IMR-90 (cell line): ENCODE measurements at regions not wholly inside any gene's neighbourhood (a gene's known extent, or its start where the extent isn't known, plus 50 kb on each side); places are given as distances from the start of the nearest gene placed in this dataset.

Source experiments
- ATAC-seq: fragments of 200-7000 bp; cut with Tn5 transposase; 2 replicates; pipeline ENCODE4 v1.9.1; 2020; ENCODE audit warnings: low read depth, mild to moderate bottlenecking, moderate library complexity
- BruUV-seq: library from RNA; stranded (reverse); fragments of 400-500 nt; replicated peaks from 2 replicates; lab custom pipeline; 2021; lab: Mats Ljungman, UMichigan
- CTCF ChIA-PET: fragments of 300-600 bp; formaldehyde crosslinking; extraction: SDS; loops from one replicate; lab custom pipeline; 2021; ENCODE audit warnings: antibody characterized with exemption; lab: Yijun Ruan, JAX
- POLR2A ChIA-PET: fragments of 300-600 bp; sonication (Branson Sonifier 250); formaldehyde crosslinking; loops from one replicate; lab custom pipeline; 2022; ENCODE audit warnings: antibody characterized with exemption; ENCODE audit not compliant: unreplicated experiment; lab: Charles Lee
- DNase-seq: peaks from one replicate; pipeline ENCODE4 v3.0.0; 2013
- H2AFZ ChIP-seq: replicated peaks from 2 replicates; pipeline ENCODE3; 2013; ENCODE audit warnings: low read length, mild to moderate bottlenecking; ENCODE audit not compliant: poor library complexity
- H2AK5ac ChIP-seq: 2 replicates; pipeline ENCODE4 v1.6.1; 2013; ENCODE audit warnings: low read depth, low read length, inconsistent platforms
- H2AK9ac ChIP-seq: replicated peaks from 2 replicates; pipeline ENCODE3; 2013; ENCODE audit warnings: mild to moderate bottlenecking, low read depth, low read length, moderate library complexity; ENCODE audit not compliant: poor library complexity
- H2BK120ac ChIP-seq: 2 replicates; pipeline ENCODE4 v1.6.1; 2013; ENCODE audit warnings: low read depth, low read length, inconsistent platforms
- H2BK15ac ChIP-seq: 3 replicates; pipeline ENCODE4 v1.6.1; 2013; ENCODE audit warnings: low read depth, low read length, inconsistent platforms
- H2BK20ac ChIP-seq: 2 replicates; pipeline ENCODE4 v1.6.1; 2013; ENCODE audit warnings: low read depth, mild to moderate bottlenecking, inconsistent platforms, low read length, moderate library complexity
- H2BK5ac ChIP-seq: 2 replicates; pipeline ENCODE4 v1.6.1; 2013; ENCODE audit warnings: mild to moderate bottlenecking, low read depth, low read length, inconsistent platforms; ENCODE audit not compliant: poor library complexity, severe bottlenecking
- H3K14ac ChIP-seq: replicated peaks from 2 replicates; pipeline ENCODE4 v1.6.1; 2013; ENCODE audit warnings: low read depth, low read length, inconsistent platforms
- H3K18ac ChIP-seq: 2 replicates; pipeline ENCODE4 v1.6.1; 2013; ENCODE audit warnings: low read depth, low read length, control low read depth
- H3K23ac ChIP-seq: 2 replicates; pipeline ENCODE4 v1.6.1; 2013; ENCODE audit warnings: low read depth, low read length, inconsistent platforms
- H3K27ac ChIP-seq: 2 replicates; pipeline ENCODE4 v1.5.1; 2013; ENCODE audit warnings: mild to moderate bottlenecking, control low read depth, low read length; ENCODE audit not compliant: insufficient read depth
- H3K27me3 ChIP-seq: 2 replicates; pipeline ENCODE4 v1.6.1; 2013; ENCODE audit warnings: low read length; ENCODE audit not compliant: control insufficient read depth, insufficient read depth
- H3K36me3 ChIP-seq: 2 replicates; pipeline ENCODE4 v1.6.1; 2013; ENCODE audit warnings: low read length, mixed read lengths; ENCODE audit not compliant: control insufficient read depth, insufficient read depth
- H3K4ac ChIP-seq: 2 replicates; pipeline ENCODE4 v1.6.1; 2013; ENCODE audit warnings: low read depth, low read length, inconsistent platforms
- H3K4me1 ChIP-seq: 2 replicates; pipeline ENCODE4 v1.6.1; 2013; ENCODE audit warnings: low read length, mixed read lengths; ENCODE audit not compliant: control insufficient read depth, insufficient read depth
- H3K4me2 ChIP-seq: 2 replicates; pipeline ENCODE4 v1.6.1; 2013; ENCODE audit warnings: low read depth, mild to moderate bottlenecking, control low read depth, low read length, moderate library complexity
- H3K4me3 ChIP-seq: 2 replicates; pipeline ENCODE4 v1.5.1; 2013; ENCODE audit warnings: low read depth, mild to moderate bottlenecking, control low read depth, low read length, moderate library complexity; ENCODE audit not compliant: insufficient read depth
- H3K56ac ChIP-seq: 2 replicates; pipeline ENCODE4 v1.6.1; 2013; ENCODE audit warnings: low read length, inconsistent platforms; ENCODE audit not compliant: insufficient read depth; ENCODE audit errors: extremely low read depth
- H3K79me1 ChIP-seq, 2 experiments: 2 replicates each; pipeline ENCODE4 v1.6.1; 2013; ENCODE audit warnings: low read length in 2 of 2, inconsistent platforms in 1 of 2, low read depth in 1 of 2
- H3K9ac ChIP-seq: 2 replicates; pipeline ENCODE4 v1.6.1; 2013; ENCODE audit warnings: low read depth, low read length, control low read depth
- H3K9me1 ChIP-seq: 2 replicates; pipeline ENCODE4 v1.6.1; 2013; ENCODE audit warnings: low read length, inconsistent platforms; ENCODE audit not compliant: insufficient read depth
- H3K9me3 ChIP-seq: 2 replicates; pipeline ENCODE4 v1.6.1; 2013; ENCODE audit warnings: low read length; ENCODE audit not compliant: control insufficient read depth, insufficient read depth
- H4K20me1 ChIP-seq: 2 replicates; pipeline ENCODE4 v1.6.1; 2013; ENCODE audit warnings: low read length, inconsistent platforms; ENCODE audit not compliant: insufficient read depth
- H4K5ac ChIP-seq: 2 replicates; pipeline ENCODE4 v1.6.1; 2013; ENCODE audit warnings: mild to moderate bottlenecking, low read depth, low read length, control low read depth
- H4K8ac ChIP-seq, 2 experiments: 2 replicates each; pipeline ENCODE4 v1.6.1; 2013; ENCODE audit warnings: low read depth in 2 of 2, low read length in 2 of 2, control low read depth in 1 of 2, inconsistent platforms in 1 of 2
- H4K91ac ChIP-seq: 2 replicates; pipeline ENCODE4 v1.6.1; 2013; ENCODE audit warnings: low read depth, low read length, inconsistent platforms; ENCODE audit not compliant: insufficient read depth
- MAZ ChIP-seq: IDR thresholded peaks from 2 replicates; pipeline ENCODE4 v1.6.1; 2012; ENCODE audit warnings: low read depth, mild to moderate bottlenecking, low read length, improper control_type of control experiment, moderate library complexity, borderline replicate concordance
- NFE2L2 ChIP-seq: fragments of 150-350 bp; IDR thresholded peaks from 2 replicates; pipeline ENCODE4 v1.6.1; 2016; ENCODE audit warnings: low read depth, mild to moderate bottlenecking, low read length
- RCOR1 ChIP-seq: IDR thresholded peaks from 2 replicates; pipeline ENCODE4 v1.6.1; 2012; ENCODE audit warnings: mild to moderate bottlenecking, low read length, improper control_type of control experiment; ENCODE audit not compliant: insufficient replicate concordance
- RFX5 ChIP-seq: IDR thresholded peaks from 2 replicates; pipeline ENCODE4 v1.8.0; 2012; ENCODE audit warnings: low read depth, mild to moderate bottlenecking, low read length, moderate library complexity
- WGBS, 2 experiments: methylation state at CpG; one replicate each; pipeline versions ENCODE4 v1.1.5 to v1.1.7; 2013; ENCODE audit warnings: missing lambda C conversion rate in 2 of 2; ENCODE audit not compliant: insufficient read length in 1 of 2; ENCODE audit errors: extremely low coverage in 2 of 2; 5-methylcytosine and 5-hydroxymethylcytosine counted together
- dilution Hi-C: fragments of 300-500 bp; cut with HindIII; formaldehyde crosslinking; loops from one replicate; pipeline ENCODE4 v1.14.3; 2018; ENCODE audit warnings: low sequenced_read_pairs; ENCODE audit not compliant: unreplicated experiment
- in situ Hi-C: fragments of 300-500 bp; cut with MboI; formaldehyde crosslinking; loops from 3 replicates; pipeline ENCODE4 v1.14.3; 2019; ENCODE audit warnings: low sequenced_read_pairs, inconsistent platforms, mixed read lengths
- intact Hi-C: fragments of 100-400 bp; cut with micrococcal nuclease; formaldehyde crosslinking; loops from 2 replicates; pipeline ENCODE4 v1.10.0; 2022

DNA sequence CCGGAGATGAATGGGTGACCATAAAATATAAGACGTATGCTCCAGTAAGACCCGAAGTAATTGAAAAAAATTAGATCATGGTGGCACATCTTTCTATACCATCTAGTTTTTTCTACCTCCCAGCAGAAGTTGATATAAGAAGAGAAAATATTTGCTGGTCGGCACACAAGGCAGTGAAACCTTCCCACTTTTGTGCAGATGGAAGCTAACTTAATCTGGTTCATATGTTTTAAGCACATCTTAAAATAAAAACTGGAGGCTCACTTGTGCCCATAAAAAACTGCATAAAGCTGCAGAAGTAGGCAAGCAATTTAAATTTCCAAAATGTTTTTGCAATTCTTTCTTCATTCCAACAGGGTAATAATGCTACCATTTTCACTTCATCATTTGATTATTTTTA is 449.2 kb downstream of the CNTN3 start:
- H4K8ac ChIP-seq: no peak overlapping the region
- no TSS peak for BruUV-seq
- H3K56ac ChIP-seq: no peak overlapping the region
- no peak overlapping the region for H4K91ac ChIP-seq
- H3K9me1 ChIP-seq: no peaks in the 10 kb centered on the region
- no peaks in the 10 kb centered on the region for H3K36me3 ChIP-seq
- WGBS, 2 experiments: no CpG with 5 or more reads among the region's 4 CpGs
- no peak overlapping the region for H3K4me2 ChIP-seq
- H4K5ac ChIP-seq: no peak overlapping the region
- H3K79me1 ChIP-seq: no peaks in the 10 kb centered on the region
- H3K23ac ChIP-seq: no peak overlapping the region
- no peaks in the 10 kb centered on the region for H3K4me1 ChIP-seq
- dilution Hi-C loops (no loop called here), intact Hi-C loops (no loop called here), in situ Hi-C loops (no loop called here)
- no peak overlapping the region for H2BK20ac ChIP-seq
- no peaks in the 10 kb centered on the region for H3K27me3 ChIP-seq
- TF ChIP-seq RCOR1 (no peak), RFX5 (no peak), NFE2L2 (no peak), MAZ (no peak)
- H2AK9ac ChIP-seq: no peak overlapping the region
- DNase-seq (no peak), ATAC-seq (no peak)
- no peak overlapping the region for H2AK5ac ChIP-seq
- no peaks in the 10 kb centered on the region for H4K20me1 ChIP-seq
- ChIA-PET CTCF (no interaction called here), POLR2A (no interaction called here)
- H2BK5ac ChIP-seq: no peak overlapping the region
- no peak overlapping the region for H2BK120ac ChIP-seq
- no peak overlapping the region for H3K18ac ChIP-seq
- H3K4ac ChIP-seq: no peak overlapping the region
- H3K14ac ChIP-seq: no peak overlapping the region
- no peak overlapping the region for H3K4me3 ChIP-seq
- no peak overlapping the region for H3K27ac ChIP-seq
- H2AFZ ChIP-seq: no peak overlapping the region
- no peak overlapping the region for H3K9ac ChIP-seq
- H3K9me3 ChIP-seq: no peaks in the 10 kb centered on the region
- H2BK15ac ChIP-seq: no peak overlapping the region
